ENCODE measurements at regions not wholly inside any gene's neighbourhood (a gene's known extent, or its start where the extent isn't known, plus 50 kb on each side); places are given as distances from the start of the nearest gene placed in this dataset.

DNA sequence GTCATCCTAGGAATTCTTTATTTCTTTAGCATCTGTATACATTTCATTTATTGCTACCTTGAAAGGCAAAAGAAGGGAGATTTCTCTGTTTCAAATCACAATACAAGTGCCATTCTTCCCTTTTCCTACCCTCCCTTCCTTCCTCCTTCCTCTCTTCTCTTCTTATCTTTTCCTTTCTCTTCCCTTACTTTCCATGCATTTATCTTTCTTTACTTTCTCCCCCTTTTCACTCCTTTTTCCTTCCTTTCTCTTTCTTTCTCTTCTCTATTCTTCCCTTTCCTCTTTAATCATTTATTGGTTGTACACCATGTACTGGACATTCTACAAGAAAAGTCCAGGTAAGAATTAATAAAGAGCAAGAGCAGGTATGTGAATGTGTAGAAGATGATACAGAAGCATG, 251.0 kb upstream of the PEX5L start:
- intact Hi-C loops (cut with micrococcal nuclease; ENCODE audit: unreplicated experiment) (no loop called here), in situ Hi-C loops (cut with HindIII; ENCODE audit: extremely low pct_ligation_motif_present, low pct_unique_long_range_greater_than_20kb) (no loop called here)
- Histone ChIP-seq H3K9ac (ENCODE audit: insufficient read depth, low read depth, low read length) (no peak overlapping the region), H3K79me2 (ENCODE audit: insufficient read depth, low read length) (no peaks in the 10 kb centered on the region), H3K27ac (ENCODE audit: extremely low read length, insufficient read depth, low read length) (no peak overlapping the region), H3K9me3 (ENCODE audit: low read length) (no peaks in the 10 kb centered on the region), H3K4me2 (ENCODE audit: low read depth, low read length) (no peak overlapping the region), H3K4me1 (ENCODE audit: insufficient read depth, low read length) (no peaks in the 10 kb centered on the region), H3K4me3 (replicated peaks in 1 of 3; ENCODE audit: insufficient read depth in 1 of 3, low read depth in 2 of 3, low read length in 3 of 3) (no peak overlapping the region), H3K36me3 (replicated peaks in 1 of 2; ENCODE audit: control insufficient read depth in 1 of 2, insufficient read depth in 2 of 2, low read length in 2 of 2) (no peaks in the 10 kb centered on the region), H4K20me1 (ENCODE audit: insufficient read depth, low read length) (no peaks in the 10 kb centered on the region), H2AFZ (ENCODE audit: low read length) (no peak overlapping the region), H3K27me3 (ENCODE audit: control insufficient read depth in 1 of 2, insufficient read depth in 2 of 2, low read length in 2 of 2) (no peaks in the 10 kb centered on the region)
- POLR2A ChIA-PET: no interaction called here
- DNase-seq (ENCODE audit: low spot score): no peak
- BruUV-seq (replicated peaks): no TSS peak
- FAIRE-seq: no peak
- no peak for ATAC-seq
- CTCF ChIA-PET (ENCODE audit: low intra/inter-chr PET ratio, low total read pairs): no interaction called here
- TF ChIP-seq SNAI1 (CRISPR knock-in tag; IDR thresholded peaks at IDR 0.05; ENCODE audit: borderline replicate concordance): no peak
- no peak for TF ChIP-seq ZNF781 (CRISPR knock-in tag; IDR thresholded peaks at IDR 0.05; ENCODE audit: borderline replicate concordance, not compliant biosample characterization)
- TF ChIP-seq ZFP1 (CRISPR knock-in tag; IDR thresholded peaks at IDR 0.05): no peak
- TF ChIP-seq ZNF12 (CRISPR knock-in tag; IDR thresholded peaks at IDR 0.05): no peak
- no peak for TF ChIP-seq ZNF691 (CRISPR knock-in tag; IDR thresholded peaks at IDR 0.05; ENCODE audit: borderline replicate concordance, low read depth)
- TF ChIP-seq ZNF530 (CRISPR knock-in tag; IDR thresholded peaks at IDR 0.05; ENCODE audit: low read depth): no peak
- TF ChIP-seq ZNF709 (CRISPR knock-in tag; IDR thresholded peaks at IDR 0.05): no peak
- no peak for TF ChIP-seq KLF6 (CRISPR knock-in tag; IDR thresholded peaks at IDR 0.05)
- no peak for TF ChIP-seq ARID5B (CRISPR knock-in tag; IDR thresholded peaks at IDR 0.05)
- TF ChIP-seq, protein P1, sequence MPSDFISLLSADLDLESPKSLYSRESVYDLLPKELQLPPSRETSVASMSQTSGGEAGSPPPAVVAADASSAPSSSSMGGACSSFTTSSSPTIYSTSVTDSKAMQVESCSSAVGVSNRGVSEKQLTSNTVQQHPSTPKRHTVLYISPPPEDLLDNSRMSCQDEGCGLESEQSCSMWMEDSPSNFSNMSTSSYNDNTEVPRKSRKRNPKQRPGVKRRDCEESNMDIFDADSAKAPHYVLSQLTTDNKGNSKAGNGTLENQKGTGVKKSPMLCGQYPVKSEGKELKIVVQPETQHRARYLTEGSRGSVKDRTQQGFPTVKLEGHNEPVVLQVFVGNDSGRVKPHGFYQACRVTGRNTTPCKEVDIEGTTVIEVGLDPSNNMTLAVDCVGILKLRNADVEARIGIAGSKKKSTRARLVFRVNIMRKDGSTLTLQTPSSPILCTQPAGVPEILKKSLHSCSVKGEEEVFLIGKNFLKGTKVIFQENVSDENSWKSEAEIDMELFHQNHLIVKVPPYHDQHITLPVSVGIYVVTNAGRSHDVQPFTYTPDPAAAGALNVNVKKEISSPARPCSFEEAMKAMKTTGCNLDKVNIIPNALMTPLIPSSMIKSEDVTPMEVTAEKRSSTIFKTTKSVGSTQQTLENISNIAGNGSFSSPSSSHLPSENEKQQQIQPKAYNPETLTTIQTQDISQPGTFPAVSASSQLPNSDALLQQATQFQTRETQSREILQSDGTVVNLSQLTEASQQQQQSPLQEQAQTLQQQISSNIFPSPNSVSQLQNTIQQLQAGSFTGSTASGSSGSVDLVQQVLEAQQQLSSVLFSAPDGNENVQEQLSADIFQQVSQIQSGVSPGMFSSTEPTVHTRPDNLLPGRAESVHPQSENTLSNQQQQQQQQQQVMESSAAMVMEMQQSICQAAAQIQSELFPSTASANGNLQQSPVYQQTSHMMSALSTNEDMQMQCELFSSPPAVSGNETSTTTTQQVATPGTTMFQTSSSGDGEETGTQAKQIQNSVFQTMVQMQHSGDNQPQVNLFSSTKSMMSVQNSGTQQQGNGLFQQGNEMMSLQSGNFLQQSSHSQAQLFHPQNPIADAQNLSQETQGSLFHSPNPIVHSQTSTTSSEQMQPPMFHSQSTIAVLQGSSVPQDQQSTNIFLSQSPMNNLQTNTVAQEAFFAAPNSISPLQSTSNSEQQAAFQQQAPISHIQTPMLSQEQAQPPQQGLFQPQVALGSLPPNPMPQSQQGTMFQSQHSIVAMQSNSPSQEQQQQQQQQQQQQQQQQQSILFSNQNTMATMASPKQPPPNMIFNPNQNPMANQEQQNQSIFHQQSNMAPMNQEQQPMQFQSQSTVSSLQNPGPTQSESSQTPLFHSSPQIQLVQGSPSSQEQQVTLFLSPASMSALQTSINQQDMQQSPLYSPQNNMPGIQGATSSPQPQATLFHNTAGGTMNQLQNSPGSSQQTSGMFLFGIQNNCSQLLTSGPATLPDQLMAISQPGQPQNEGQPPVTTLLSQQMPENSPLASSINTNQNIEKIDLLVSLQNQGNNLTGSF (CRISPR knock-in tag; IDR thresholded peaks at IDR 0.05): no peak
- no peak for TF ChIP-seq KDM5B (CRISPR knock-in tag; IDR thresholded peaks at IDR 0.05; ENCODE audit: borderline replicate concordance)
- TF ChIP-seq, protein P2, sequence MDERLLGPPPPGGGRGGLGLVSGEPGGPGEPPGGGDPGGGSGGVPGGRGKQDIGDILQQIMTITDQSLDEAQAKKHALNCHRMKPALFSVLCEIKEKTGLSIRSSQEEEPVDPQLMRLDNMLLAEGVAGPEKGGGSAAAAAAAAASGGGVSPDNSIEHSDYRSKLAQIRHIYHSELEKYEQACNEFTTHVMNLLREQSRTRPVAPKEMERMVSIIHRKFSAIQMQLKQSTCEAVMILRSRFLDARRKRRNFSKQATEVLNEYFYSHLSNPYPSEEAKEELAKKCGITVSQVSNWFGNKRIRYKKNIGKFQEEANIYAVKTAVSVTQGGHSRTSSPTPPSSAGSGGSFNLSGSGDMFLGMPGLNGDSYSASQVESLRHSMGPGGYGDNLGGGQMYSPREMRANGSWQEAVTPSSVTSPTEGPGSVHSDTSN (CRISPR knock-in tag; IDR thresholded peaks at IDR 0.05): no peak
